NCI-H128 (cell line): ENCODE measurements at regions not wholly inside any gene's neighbourhood (a gene's known extent, or its start where the extent isn't known, plus 50 kb on each side); places are given as distances from the start of the nearest gene placed in this dataset.
"Not testable (repeated sequence)": the region's sequence is repeated elsewhere in the genome, so short reads cannot be mapped to it uniquely, and the experiment has no call there.

Experiments
- DNase-seq: peaks from one replicate; lab custom pipeline; 2025; ENCODE audit not compliant: unreplicated experiment; lab: John Stamatoyannopoulos, UW

- DNase-seq, result no peak
Measured at GRCh38 chr5:89869346-89869745, 540.2 kb downstream of the CETN3 start.

- DNase-seq, result no peak
Measured at GRCh38 chr5:89866410-89866809, 543.1 kb downstream of the CETN3 start.

GRCh38 chr5:89864941-89865340, 544.6 kb downstream of the CETN3 start:
- DNase-seq, result no peak

- DNase-seq, result no peak
Measured at GRCh38 chr5:89857790-89858189, 551.8 kb downstream of the CETN3 start.

- DNase-seq, result no peak
Measured at GRCh38 chr5:89855417-89855816, 554.1 kb downstream of the CETN3 start.

- no peak for DNase-seq
Measured at GRCh38 chr5:89851911-89852310, 557.6 kb downstream of the CETN3 start.

- DNase-seq, result no peak
Measured at GRCh38 chr5:89850513-89850865, 559.1 kb downstream of the CETN3 start.

- DNase-seq, result no peak
Measured at GRCh38 chr5:89849830-89850512, 559.6 kb downstream of the CETN3 start.

GRCh38 chr5:89847743-89848142, 561.8 kb downstream of the CETN3 start:
- DNase-seq, result no peak

- DNase-seq, result no peak
Measured at GRCh38 chr5:89844548-89844947, 565.0 kb downstream of the CETN3 start.

GRCh38 chr5:89842531-89842930, 567.0 kb downstream of the CETN3 start:
- DNase-seq, result no peak

- no peak for DNase-seq
Measured at GRCh38 chr5:89840906-89841305, 568.6 kb downstream of the CETN3 start.

- no peak for DNase-seq
Measured at GRCh38 chr5:89830691-89831090, 578.9 kb downstream of the CETN3 start.

GRCh38 chr5:89827960-89828359, 581.6 kb downstream of the CETN3 start:
- no peak for DNase-seq

GRCh38 chr5:89827359-89827758, 582.2 kb downstream of the CETN3 start:
- no peak for DNase-seq

- DNase-seq, result no peak
Measured at GRCh38 chr5:89826938-89827337, 582.6 kb downstream of the CETN3 start.

- no peak for DNase-seq
Measured at GRCh38 chr5:89823046-89823445, 586.5 kb downstream of the CETN3 start.

GRCh38 chr5:89817841-89818240, 591.7 kb downstream of the CETN3 start:
- DNase-seq, result no peak

- no peak for DNase-seq
Measured at GRCh38 chr5:89816038-89816437, 593.5 kb downstream of the CETN3 start.

- not testable (repeated sequence) for DNase-seq
Measured at GRCh38 chr5:89800735-89801134, 608.8 kb downstream of the CETN3 start.

- not testable (repeated sequence) for DNase-seq
Measured at GRCh38 chr5:89794504-89794903, 615.1 kb downstream of the CETN3 start.

- not testable (repeated sequence) for DNase-seq
Measured at GRCh38 chr5:89779734-89780133, 629.8 kb downstream of the CETN3 start.

- DNase-seq, result no peak
Measured at GRCh38 chr5:89777758-89778157, 631.8 kb downstream of the CETN3 start.
